ENCODE measurements at regions not wholly inside any gene's neighbourhood (a gene's known extent, or its start where the extent isn't known, plus 50 kb on each side); places are given as distances from the start of the nearest gene placed in this dataset.
"Not testable (repeated sequence)": the region's sequence is repeated elsewhere in the genome, so short reads cannot be mapped to it uniquely, and the experiment has no call there.

DNA sequence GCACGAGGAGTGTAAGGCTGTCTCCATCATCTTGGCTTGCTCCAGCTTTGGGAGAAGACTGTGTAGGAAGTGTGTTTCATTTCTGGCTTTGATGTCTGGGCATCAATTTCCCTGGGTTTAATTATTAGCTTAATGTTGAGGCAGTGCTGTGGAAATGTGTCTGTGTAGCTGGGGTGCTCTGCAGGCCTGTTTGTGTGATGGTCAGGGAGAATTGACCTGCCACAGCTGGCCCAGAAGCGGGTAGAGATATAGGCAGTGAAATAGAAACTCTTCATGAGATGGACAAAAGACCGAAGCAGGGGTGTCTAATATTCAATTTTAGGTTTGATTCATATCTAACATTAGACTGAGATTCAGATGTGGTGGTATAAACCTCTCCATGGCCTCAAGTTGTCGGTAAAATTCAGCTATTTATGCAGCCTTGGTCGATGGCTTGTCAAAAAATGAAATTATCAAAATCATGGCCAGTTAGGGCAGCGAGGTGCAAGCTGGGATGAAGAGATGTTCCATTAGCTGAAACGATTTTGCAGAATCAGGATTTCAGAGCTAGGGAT is 95.3 kb upstream of the SNX9 start:
- DNase-seq, result no peak

DNA sequence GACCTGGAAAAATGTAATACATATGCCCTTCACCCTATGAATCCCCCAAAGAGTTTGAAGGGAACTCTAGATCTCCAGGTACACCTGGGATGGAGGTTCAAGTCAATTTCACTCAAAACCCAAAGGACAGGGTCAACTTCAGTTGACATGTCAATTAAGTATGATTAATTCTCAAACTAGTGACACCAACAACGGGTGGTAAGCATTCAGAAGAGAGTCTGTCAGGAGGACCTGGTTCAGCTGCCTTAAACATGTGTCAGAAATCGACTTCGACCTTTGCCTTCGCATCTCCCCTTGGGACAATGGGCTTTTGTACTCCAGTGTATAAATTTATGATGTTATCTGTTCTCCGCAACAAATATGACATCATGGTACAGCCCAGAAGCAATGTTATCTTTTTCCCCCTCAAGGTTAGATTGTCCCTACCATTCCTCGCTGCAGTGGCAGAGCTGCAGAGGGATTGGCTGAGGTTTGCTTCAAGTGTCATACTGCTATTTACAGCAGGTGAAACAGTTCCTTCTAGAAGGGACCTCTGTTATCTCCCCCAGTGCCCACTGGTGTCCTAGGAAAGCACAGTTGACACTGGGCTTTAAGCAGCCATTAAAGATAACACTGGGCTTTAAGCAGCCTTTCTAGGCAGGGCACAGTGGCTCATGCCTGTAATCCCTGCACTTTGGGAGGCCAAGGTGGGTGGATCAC is 94.7 kb upstream of the SNX9 start:
- no peak for DNase-seq

DNA sequence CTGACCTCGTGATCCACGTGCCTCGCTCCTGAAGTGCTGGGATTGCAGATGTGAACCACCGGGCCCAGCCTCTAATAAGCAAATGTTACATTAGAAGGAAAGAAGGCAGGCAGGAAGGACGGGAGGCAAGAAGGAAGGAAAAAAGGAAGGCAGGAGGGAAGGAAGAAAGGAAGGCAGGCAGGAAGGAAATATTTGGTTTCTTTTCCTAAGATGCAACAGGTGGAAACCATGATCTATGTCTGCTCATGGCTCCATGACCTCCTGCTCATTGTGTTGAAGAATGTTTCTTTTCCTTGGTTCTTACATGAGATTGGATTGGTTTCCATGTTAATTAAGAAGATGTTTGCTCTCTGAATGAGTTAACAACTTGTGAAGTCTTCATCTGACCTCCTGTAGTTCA is 91.8 kb upstream of the SNX9 start:
- DNase-seq, result no peak

DNA sequence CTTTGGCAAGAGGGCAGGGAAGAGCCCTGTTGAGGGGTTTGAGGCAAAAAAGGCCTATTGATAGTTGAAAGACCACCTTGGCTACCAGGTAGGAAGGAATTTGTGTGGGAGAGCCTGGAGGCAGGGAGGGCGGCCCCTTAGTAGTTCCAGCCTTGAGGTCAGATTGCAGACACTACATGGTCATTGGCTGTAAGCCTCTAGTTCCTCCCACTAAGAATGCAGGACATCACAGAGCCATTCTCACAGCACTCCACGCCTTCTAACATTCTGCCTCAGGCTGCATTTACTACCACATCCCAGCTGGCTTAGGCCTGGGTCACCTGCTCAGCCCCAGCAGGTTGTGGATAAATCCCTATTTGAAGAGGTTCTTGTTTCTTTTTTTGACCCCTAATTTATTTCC is 91.0 kb upstream of the SNX9 start:
- no peak for DNase-seq

DNA sequence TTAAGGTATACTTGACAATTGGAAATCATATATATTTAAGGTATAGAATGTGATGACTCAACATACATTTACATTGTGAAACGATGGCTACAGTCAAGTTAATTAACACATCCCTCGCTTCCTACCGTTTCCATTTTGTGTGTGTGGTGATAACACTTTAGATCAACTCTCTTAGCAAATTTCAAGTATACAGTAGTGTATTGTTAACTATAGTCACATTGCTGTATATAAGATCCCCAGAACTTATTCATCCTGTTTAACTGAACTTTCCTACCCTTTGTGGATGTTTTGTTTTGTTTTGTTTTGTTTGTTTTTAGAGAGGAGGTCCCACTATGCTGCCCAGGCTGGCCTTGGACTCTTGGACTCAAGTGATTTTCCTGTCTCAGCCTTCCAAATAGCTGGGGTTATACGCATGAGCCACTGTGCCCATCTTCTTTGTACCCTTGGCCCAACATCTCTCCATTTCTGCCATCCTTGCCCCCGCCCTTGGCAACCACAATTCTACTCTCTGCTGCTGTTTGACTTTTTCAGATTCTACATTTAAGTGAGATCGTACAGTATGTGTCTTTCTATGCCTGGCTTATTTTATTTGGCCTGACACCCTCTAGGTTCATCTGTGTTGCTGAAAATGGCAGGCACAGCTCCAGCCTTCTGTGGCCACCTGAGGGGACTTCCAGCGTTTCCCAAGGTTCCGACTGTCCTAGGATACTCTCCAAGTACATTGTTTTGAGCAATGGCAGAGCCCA is 90.5 kb upstream of the SNX9 start:
- DNase-seq, result no peak

DNA sequence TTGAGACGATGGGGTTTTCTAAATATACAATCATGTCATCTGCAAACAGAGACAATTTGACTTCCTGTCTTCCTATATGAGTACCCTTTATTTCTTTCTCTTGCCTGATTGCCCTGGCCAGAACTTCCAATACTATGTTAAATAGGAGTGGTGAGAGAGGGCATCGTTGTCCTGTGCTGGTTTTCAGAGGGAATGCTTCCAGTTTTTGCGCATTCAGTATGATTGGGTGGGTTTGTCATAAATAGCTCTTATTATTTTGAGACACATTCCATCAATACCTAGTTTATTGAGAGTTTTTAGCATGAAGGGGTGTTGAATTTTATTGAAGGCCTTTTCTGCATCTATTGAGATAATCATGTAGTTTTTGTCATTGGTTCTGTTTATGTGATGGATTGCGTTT is 86.5 kb upstream of the SNX9 start:
- DNase-seq, result not testable (repeated sequence)

DNA sequence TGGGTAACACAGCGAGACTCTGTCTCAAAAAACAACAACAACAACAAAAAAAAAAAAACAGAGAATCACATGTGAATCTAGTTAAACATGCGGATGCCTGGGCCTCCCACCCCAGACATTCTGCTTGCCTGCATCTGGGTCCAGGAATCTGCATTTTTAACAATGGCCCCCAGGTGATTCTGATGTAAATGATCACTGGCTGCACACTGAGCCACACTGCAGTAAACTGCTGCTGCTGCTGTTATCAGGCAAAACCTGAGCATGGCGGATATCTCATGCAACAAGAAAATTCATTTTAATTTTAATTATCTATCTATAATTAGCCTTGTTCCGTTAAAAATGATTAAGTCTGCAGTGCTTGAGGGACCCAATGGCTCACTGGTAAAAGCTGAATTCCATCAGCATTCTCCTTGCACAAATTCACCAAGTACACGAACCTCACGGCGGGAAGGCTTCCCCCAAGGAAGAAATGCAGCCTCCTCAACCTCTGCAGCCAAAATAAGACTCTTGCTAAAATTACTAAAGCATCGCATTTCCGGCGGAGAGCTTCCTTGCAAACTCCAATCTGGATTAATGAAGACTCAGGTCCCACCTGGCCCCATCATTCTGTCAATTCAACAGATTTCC is 81.6 kb upstream of the SNX9 start:
- no peak for DNase-seq

DNA sequence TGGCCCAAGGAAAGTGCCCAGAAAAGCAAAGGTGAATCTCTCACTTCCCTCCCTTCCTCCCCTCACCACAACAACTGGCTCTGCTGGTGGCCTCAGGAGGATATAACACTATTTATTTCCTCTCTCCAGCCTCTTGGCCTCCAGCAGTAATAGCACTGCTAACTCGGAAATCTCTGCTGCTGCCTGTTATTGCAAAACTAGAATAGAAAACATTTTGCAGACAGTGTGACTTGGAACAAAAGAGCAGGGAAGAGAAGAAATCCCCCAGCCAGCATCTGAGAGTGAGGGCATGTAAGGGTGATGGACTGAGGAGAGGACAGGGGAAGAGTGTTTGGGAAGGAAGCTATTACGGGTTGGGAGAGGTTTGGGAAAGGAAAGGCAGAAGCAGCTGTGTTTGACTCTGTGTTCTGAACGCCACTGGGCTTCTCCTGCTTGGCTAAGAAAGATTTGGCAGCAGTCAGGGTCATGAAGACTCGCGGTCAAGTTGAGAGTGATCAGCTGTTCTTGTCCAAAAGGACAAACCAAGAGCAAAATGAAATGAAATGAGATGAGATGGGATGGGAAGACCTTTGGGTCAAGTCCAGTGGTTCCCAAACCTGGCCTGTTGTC is 81.0 kb upstream of the SNX9 start:
- no peak for DNase-seq

DNA sequence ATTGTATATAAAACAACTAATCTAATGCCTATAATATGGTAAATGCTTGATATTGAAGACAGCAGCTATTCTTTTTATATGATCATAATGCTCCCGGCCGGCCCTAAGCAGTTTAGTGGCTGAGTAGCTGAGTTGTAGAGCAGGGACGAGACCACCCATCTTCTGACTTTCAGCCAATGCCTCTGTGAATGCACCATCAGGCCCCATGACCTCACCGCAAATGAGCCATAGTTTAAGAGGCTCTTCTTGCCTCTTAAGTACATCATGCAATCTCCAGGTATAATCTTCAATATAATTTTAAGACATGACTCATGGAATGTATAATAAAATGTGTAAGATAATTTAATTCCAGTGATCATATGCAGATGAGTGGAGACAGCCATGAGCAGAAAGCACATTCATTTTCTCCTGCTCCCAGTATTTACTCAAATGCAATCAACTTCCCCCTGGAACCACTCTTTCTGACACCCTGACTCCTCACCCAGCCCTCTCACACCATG is 78.9 kb upstream of the SNX9 start:
- DNase-seq, result no peak

DNA sequence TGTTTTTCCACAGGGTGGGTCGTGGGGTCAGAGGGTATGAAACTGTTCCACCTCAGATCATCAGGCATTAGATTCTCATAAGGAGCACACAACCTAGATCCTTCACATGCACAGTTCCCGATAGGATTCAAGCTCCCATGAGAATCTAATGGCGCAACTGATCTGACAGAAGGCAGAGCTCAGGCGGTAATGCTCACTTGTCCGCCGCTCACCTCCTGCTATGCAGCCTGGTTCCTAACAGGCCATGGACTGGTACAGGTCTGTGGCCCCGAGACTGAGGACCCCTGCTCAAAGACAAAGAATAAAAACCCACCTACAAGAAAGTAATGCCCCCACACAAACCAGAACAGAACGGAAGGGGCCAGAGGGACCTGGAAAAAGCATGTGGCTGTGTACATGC is 76.1 kb upstream of the SNX9 start:
- no peak for DNase-seq

DNA sequence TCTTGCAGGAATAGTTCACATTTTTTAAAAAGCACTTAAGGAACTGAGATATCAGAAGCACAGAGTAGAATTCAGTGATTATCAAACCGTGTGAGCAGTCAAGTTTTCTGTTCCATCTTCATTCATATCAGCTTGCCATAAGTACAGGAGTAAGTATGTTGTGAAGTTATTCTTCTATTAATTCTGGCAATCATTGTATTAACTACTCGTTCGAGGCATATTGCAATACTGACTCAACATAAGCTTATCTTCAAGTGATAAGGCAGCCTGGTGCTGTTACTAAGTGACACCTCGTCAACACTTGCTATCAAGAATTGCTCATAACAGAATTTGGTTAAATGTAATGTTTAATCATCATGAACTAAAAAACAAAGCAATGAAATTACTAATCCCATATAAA is 75.7 kb upstream of the SNX9 start:
- no peak for DNase-seq

DNA sequence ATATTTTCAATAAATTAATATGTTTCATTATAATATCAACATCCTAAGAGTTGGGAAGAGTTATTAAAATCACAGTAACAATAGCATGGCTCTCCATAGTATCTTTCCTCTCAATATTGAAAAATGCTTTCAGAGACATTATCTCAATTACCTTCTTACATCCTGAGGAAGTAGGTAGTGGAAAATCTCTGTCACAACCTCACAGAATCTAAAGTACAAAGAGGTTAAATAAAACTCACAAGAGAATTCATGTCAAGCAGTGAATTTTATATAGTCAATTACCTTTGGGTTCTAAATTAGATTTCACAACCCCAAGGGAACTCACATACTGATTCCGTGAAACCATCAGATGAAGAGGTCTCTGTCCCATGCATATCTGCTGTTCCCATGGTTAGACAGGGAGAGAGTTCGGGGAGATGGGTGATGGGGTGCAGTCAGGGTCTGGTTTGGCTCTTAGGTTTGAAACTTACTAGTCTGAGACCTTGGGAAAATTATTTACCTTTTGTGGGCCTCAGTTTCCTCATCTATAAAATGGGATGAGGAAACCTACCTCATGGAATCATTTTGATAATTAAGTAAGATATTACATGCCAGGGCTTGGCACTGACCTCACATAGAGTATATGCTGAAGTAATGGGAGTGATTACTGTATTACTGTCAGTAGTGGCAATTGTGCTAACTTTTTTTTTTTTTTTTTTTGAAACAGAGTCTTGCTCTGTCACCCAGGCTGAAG is 74.0 kb upstream of the SNX9 start:
- DNase-seq, result no peak

DNA sequence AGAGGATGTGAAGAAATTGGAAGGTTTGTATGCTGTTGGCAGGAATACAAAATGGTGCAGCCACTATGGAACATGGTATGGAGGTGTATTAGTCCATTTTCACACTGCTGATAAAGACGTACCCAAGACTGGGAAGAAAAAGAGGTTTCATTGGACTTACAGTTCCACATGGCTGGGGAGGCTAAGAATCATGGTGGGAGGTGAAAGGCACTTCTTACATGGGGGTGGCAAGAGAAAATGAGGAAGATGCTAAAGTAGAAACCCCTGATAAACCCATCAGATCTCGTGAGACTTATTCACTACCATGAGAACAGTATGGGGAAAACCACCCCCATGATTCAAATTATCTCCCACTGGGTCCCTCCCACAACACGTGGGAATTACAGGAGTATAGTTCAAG is 72.1 kb upstream of the SNX9 start:
- DNase-seq, result not testable (repeated sequence)

DNA sequence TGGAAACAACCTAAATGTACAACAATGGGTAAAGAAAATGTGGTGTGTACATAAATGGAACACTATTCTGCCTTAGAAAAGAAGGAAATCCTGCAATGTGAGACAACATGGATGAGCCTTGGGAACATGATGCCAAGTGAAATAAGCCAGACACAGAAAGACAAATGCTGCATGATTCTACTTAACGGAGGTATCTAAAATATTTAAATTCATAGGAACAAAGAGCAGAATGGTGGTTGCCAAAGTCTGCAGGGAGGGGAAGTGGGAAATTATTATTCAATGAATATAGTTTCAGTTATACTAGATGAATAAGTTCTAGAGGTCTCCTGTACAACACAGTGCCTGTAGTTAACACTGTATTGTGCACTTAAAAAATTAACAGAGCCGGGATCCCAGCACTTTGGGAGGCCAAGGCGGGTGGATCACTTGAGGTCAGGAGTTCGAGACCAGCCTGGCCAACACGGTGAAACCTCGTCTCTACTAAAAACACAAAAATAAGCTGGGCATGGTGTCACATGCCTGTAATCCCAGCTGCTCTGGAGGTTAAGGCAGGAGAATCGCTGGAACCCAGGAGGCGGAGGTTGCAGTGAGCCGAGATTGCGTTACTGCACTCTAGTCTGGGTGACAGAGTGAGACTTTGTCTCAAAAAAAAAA is 71.4 kb upstream of the SNX9 start:
- DNase-seq, result no peak

DNA sequence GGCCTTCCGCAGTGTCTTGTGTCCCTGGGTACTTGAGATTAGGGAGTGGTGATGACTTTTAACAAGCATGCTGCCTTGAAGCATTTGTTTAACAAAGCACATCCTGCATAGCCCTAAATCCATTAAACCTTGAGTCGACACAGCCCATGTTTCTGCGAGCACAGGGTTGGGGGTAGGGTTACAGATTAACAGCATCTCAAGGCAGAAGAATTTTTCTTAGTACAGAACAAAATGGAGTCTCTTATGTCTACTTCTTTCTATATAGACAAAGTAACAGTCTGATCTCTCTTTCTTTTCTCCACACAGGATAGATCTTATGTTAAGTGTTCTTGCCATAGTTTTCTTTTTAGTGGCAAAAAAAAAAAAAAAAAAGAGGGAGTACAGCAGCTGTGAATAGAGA is 70.2 kb upstream of the SNX9 start:
- DNase-seq, result not testable (repeated sequence)

DNA sequence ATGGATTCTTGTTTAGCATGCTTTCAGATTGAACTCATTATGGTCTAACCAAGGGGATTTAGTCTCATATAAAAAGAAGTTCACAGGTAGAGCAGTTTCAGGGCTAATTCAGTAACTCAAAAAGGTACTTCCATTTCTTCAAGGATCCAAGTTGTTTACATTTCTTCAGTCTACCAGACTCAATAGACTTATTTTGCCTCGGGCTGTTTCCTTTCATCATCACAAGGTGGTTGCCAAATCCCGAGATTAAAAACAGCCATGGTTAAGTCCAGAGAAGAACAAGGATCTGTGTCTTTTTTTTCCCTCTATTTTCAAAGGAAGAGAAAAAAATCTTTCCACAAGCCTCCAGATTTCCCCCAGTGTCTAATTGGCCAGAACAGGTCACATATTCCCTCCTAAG is 69.8 kb upstream of the SNX9 start:
- DNase-seq, result no peak

DNA sequence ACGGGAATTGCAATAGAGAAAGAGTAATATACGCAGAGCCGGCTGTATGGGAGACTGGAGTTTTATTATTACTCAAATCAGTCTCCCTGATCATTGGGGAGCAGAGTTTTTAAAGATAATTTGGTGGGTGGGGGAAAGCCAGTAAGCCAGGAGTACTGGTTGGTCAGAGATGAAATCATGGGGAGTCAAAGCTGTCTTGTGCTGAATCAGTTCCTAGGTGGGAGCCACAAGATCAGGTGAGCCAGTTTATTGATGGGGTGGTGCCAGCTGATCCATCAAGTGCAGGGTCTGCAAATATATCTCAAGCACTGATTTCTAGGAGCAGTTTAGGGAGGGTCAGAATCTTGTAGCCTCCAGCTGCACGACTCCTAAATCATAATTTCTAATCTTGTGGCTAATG is 69.2 kb upstream of the SNX9 start:
- DNase-seq, result not testable (repeated sequence)

DNA sequence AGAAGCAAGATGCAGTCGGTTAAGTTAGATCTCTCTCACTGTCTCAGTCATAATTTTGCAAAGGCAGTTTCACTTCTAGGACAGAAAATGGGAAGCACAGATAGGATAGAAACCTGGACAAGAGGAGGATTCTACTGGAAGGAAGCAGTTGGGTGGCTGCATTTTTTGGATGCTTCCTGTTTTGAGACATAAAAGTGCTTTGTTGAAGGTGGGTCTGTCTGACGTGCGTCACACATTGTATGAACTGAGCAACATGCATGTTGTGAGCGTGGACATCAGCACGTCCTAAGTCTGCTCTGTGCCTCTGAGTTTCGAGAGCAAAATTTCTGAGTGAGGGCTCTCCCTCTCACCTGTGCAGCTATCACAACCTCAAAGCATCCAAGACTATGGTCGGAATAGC is 68.7 kb upstream of the SNX9 start:
- no peak for DNase-seq

DNA sequence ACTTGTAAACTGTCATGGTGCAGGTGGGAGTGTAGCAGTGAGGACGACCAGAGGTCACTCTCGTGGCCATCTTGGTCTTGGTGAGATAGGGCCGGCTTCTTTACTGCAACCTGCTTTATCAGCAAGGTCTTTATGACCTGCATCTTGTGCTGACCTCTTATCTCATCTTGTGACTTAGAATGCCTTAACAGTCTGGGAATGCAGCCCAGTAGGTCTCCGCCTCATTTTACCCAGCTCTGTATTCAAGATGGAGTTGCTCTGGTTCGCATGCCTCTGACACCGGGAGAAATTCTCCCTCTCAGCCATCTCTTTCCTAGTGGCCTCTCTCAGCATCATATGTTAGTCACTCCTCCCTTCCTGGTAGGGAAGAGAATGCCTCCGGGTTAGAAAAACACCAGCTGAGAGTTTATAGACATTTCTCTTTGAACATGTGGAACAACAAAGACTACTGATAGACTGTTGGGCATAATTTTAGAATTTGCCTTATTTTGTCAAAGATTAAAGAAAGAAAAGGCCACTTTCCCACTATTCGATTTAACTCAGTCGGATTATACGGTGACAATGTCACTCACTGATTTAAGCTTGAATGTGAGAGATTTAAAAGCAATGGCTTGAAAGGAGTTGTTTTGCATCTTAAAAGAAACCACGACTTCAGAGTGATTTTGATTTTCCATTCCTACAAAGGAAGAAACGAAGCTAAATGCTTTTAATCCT is 67.9 kb upstream of the SNX9 start:
- no peak for DNase-seq

DNA sequence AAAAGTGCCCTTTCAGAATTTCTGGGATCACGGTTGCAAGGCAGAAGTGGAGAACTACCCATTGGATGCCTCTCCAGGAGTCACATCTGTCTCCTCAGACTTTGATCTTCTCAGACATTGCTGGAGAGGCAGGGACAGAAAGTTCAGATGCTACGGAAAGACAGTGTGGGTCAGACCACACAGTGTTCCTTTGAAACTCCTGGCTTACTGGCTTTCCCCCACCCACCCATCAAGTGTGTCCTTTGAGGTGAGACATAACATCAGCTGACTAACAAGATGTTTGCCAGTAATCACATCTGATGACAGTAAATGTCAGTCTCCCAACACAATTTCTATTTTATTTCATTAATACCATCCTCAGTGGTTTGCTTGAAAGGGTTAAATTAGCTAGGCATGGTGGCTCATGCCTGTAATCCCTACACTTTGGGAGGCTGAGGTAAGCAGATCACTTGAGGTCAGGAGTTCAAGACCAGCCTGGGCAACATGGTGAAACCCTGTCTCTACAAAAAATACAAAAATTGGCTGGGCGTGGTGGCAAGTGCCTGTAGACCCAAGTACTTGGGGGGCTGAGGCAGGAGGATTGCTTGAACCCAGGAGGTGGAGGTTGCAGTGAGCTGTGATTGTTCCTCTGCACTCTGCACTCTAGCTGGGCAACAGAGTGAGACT is 67.2 kb upstream of the SNX9 start:
- peak; percentile 76 to 78 for DNase-seq

Data from activated CD4-positive, alpha-beta T cell treated with anti-CD3 and anti-CD28 coated beads for 4 hours (primary cell).